Keratinocyte (primary cell): ENCODE measurements at regions not wholly inside any gene's neighbourhood (a gene's known extent, or its start where the extent isn't known, plus 50 kb on each side); places are given as distances from the start of the nearest gene placed in this dataset.

ENCODE experiments used
- DNase-seq: peaks from one replicate; pipeline ENCODE4 v3.0.0-alpha.2; 2011; ENCODE audit warnings: low read depth, missing footprints, low spot score
- FAIRE-seq: peaks from 2 replicates; lab custom pipeline; 2011; peaks lifted over from hg19 to GRCh38; lab: Jason Lieb, UNC
- H2AFZ ChIP-seq: 2 replicates; pipeline ENCODE4 v1.6.0; 2012; ENCODE audit warnings: low read length, control low read depth, inconsistent platforms; ENCODE audit not compliant: control insufficient read depth
- H3K27ac ChIP-seq: 2 replicates; pipeline ENCODE4 v1.5.1; 2011; ENCODE audit warnings: low read length; ENCODE audit not compliant: control insufficient read depth, insufficient read depth
- H3K27me3 ChIP-seq: 3 replicates; pipeline ENCODE4 v1.6.0; 2011; ENCODE audit warnings: low read length; ENCODE audit not compliant: control insufficient read depth, insufficient read depth; ENCODE audit errors: extremely low read depth
- H3K36me3 ChIP-seq, 2 experiments: 2 replicates in 1 of 2; 3 replicates in 1 of 2; pipeline ENCODE4 v1.5.1; 2011; ENCODE audit warnings: low read length in 2 of 2, mild to moderate bottlenecking in 1 of 2; ENCODE audit not compliant: control insufficient read depth in 2 of 2, insufficient read depth in 2 of 2; ENCODE audit errors: extremely low read depth in 1 of 2
- H3K4me1 ChIP-seq: 3 replicates; pipeline ENCODE4 v1.5.1; 2011; ENCODE audit warnings: low read length; ENCODE audit not compliant: control insufficient read depth, insufficient read depth; ENCODE audit errors: extremely low read depth
- H3K4me2 ChIP-seq: 3 replicates; pipeline ENCODE4 v1.6.0; 2011; ENCODE audit warnings: low read depth, low read length; ENCODE audit not compliant: control insufficient read depth, insufficient read depth; ENCODE audit errors: extremely low read depth
- H3K4me3 ChIP-seq, 3 experiments: fragments of 200-600 bp in 1 of 3; sonication (generic) in 1 of 3; 2 replicates in 2 of 3; 3 replicates in 1 of 3; pipeline ENCODE4 v1.5.1; 2011 to 2016; ENCODE audit warnings: low read length in 3 of 3, mild to moderate bottlenecking in 3 of 3, control low read depth in 2 of 3, inconsistent platforms in 1 of 3, low read depth in 1 of 3, mixed read lengths in 1 of 3, mixed run types in 1 of 3, moderate library complexity in 1 of 3; ENCODE audit not compliant: control insufficient read depth in 2 of 3, insufficient read depth in 2 of 3; ENCODE audit errors: extremely low read depth in 1 of 3
- H3K79me2 ChIP-seq: 2 replicates; pipeline ENCODE4 v1.6.0; 2012; ENCODE audit warnings: low read length; ENCODE audit not compliant: control insufficient read depth, insufficient read depth
- H3K9ac ChIP-seq: 3 replicates; pipeline ENCODE4 v1.6.0; 2011; ENCODE audit warnings: low read length; ENCODE audit not compliant: control insufficient read depth, insufficient read depth; ENCODE audit errors: extremely low read depth
- H3K9me1 ChIP-seq: 3 replicates; pipeline ENCODE4 v1.6.0; 2011; ENCODE audit warnings: low read length; ENCODE audit not compliant: control insufficient read depth, insufficient read depth; ENCODE audit errors: extremely low read depth
- H3K9me3 ChIP-seq: 2 replicates; pipeline ENCODE4 v1.5.1; 2012; ENCODE audit warnings: low read depth, low read length; ENCODE audit not compliant: control insufficient read depth
- H4K20me1 ChIP-seq: 3 replicates; pipeline ENCODE4 v1.6.0; 2011; ENCODE audit warnings: low read length; ENCODE audit not compliant: control insufficient read depth, insufficient read depth; ENCODE audit errors: extremely low read depth
- CTCF ChIP-seq, 3 experiments: IDR thresholded peaks in 1 of 3; conservative IDR thresholded peaks in 1 of 3; optimal IDR thresholded peaks in 1 of 3; 2 replicates in 2 of 3; 3 replicates in 1 of 3; pipeline versions ENCODE3 to v1.5.1; 2011; ENCODE audit warnings: low read length in 3 of 3, mild to moderate bottlenecking in 3 of 3, moderate library complexity in 2 of 3, control low read depth in 1 of 3, inconsistent platforms in 1 of 3; ENCODE audit not compliant: insufficient read depth in 2 of 3; ENCODE audit errors: extremely low read depth in 1 of 3
- EZH2 ChIP-seq: IDR thresholded peaks from one replicate; pipeline ENCODE4 v1.6.1; 2012; ENCODE audit warnings: inconsistent platforms, mild to moderate bottlenecking, low read length, moderate library complexity
- dilution Hi-C: fragments of 300-500 bp; cut with MboI; formaldehyde crosslinking; loops from one replicate; pipeline ENCODE4 v1.7.0; 2020; ENCODE audit warnings: low sequenced_read_pairs; ENCODE audit not compliant: extremely low pct_ligation_motif_present

- peaks cover 13% of the 10 kb centered on the region for H3K27me3 ChIP-seq
- H3K4me1 ChIP-seq = no peaks in the 10 kb centered on the region
- H3K36me3 ChIP-seq = no peaks in the 10 kb centered on the region
- H3K9ac ChIP-seq = no peak overlapping the region
- TF ChIP-seq EZH2 (no peak), CTCF (optimal IDR thresholded peaks at IDR 0.05 in 1 of 3, IDR thresholded peaks at IDR 0.05 in 1 of 3, conservative IDR thresholded peaks at IDR 0.05 in 1 of 3; ENCODE audit: extremely low read depth in 1 of 3, insufficient read depth in 2 of 3, low read length in 3 of 3) (no peak)
- no peaks in the 10 kb centered on the region for H3K9me1 ChIP-seq
- DNase-seq = no peak
- no peak overlapping the region for H3K4me3 ChIP-seq
- H3K79me2 ChIP-seq = no peaks in the 10 kb centered on the region
- FAIRE-seq = no peak
- H2AFZ ChIP-seq = no peak overlapping the region
- no peak overlapping the region for H3K4me2 ChIP-seq
- H3K9me3 ChIP-seq = no peaks in the 10 kb centered on the region
- no peaks in the 10 kb centered on the region for H4K20me1 ChIP-seq
- dilution Hi-C loops = no loop called here
- no peak overlapping the region for H3K27ac ChIP-seq
Observed at GRCh38 chr3:72244396-72244795, 459.4 kb upstream of the PROK2 start.

- no peaks in the 10 kb centered on the region for H3K4me1 ChIP-seq
- no peak overlapping the region for H3K9ac ChIP-seq
- H3K4me2 ChIP-seq = no peak overlapping the region
- H3K9me3 ChIP-seq = no peaks in the 10 kb centered on the region
- no peaks in the 10 kb centered on the region for H4K20me1 ChIP-seq
- no peak for TF ChIP-seq CTCF (optimal IDR thresholded peaks at IDR 0.05 in 1 of 3, IDR thresholded peaks at IDR 0.05 in 1 of 3, conservative IDR thresholded peaks at IDR 0.05 in 1 of 3; ENCODE audit: extremely low read depth in 1 of 3, insufficient read depth in 2 of 3, low read length in 3 of 3)
- TF ChIP-seq EZH2 = no peak
- no peaks in the 10 kb centered on the region for H3K79me2 ChIP-seq
- H3K4me3 ChIP-seq = no peak overlapping the region
- H3K27me3 ChIP-seq = peaks cover 13% of the 10 kb centered on the region
- no peaks in the 10 kb centered on the region for H3K9me1 ChIP-seq
- no peak overlapping the region for H3K27ac ChIP-seq
- DNase-seq (no peak), FAIRE-seq (no peak)
- dilution Hi-C loops = no loop called here
- H3K36me3 ChIP-seq = no peaks in the 10 kb centered on the region
- no peak overlapping the region for H2AFZ ChIP-seq
Observed at GRCh38 chr3:72242326-72242725, 457.4 kb upstream of the PROK2 start.
